Adipocyte (in vitro differentiated cells): ENCODE measurements at regions not wholly inside any gene's neighbourhood (a gene's known extent, or its start where the extent isn't known, plus 50 kb on each side); places are given as distances from the start of the nearest gene placed in this dataset.
"Not testable (repeated sequence)": the region's sequence is repeated elsewhere in the genome, so short reads cannot be mapped to it uniquely, and the experiment has no call there.

Experiments
- DNase-seq: peaks from one replicate; pipeline ENCODE4 v3.0.0-alpha.2; 2015; ENCODE audit warnings: low read depth
- H3K27me3 ChIP-seq: replicated peaks from 2 replicates; pipeline ENCODE4 v1.7.0; 2013; ENCODE audit warnings: mild to moderate bottlenecking, low read length, moderate library complexity; ENCODE audit not compliant: control insufficient read depth, insufficient read depth
- H3K36me3 ChIP-seq: 2 replicates; pipeline ENCODE4 v1.7.0; 2013; ENCODE audit warnings: low read length, mild to moderate bottlenecking, moderate library complexity; ENCODE audit not compliant: control insufficient read depth, insufficient read depth, severe bottlenecking
- H3K4me1 ChIP-seq: 2 replicates; pipeline ENCODE4 v1.7.0; 2013; ENCODE audit warnings: mild to moderate bottlenecking, low read length, moderate library complexity; ENCODE audit not compliant: control insufficient read depth, insufficient read depth
- H3K4me3 ChIP-seq: 2 replicates; pipeline ENCODE4 v1.7.0; 2013; ENCODE audit warnings: mild to moderate bottlenecking, low read length, moderate library complexity
- H3K9ac ChIP-seq: 2 replicates; pipeline ENCODE4 v1.7.0; 2013; ENCODE audit warnings: mild to moderate bottlenecking, low read length, moderate library complexity
- H3K9me3 ChIP-seq: 2 replicates; pipeline ENCODE4 v1.7.0; 2013; ENCODE audit warnings: mild to moderate bottlenecking, low read length, moderate library complexity; ENCODE audit not compliant: control insufficient read depth

DNA sequence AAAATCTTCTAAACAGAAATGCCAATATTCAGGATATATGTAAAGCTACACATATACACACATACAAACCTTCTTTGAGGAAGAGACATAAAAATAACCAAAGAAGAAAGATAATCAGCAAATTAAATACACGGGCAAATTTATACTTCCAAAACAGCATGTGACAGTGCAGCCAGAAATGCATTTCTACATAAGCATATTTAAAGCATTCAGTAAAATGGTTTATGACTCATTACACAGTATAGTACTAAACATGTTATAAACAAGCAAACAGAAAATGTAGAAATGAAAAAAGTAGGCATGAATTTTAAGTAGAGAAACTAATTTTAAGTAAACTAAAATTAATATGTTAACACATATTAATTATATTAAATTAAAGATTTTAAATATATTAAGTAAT lies 1717.2 kb downstream of the OTOL1 start:
- Histone ChIP-seq H3K27me3 (no peaks in the 10 kb centered on the region), H3K4me1 (no peaks in the 10 kb centered on the region)
- no peak for DNase-seq

DNA sequence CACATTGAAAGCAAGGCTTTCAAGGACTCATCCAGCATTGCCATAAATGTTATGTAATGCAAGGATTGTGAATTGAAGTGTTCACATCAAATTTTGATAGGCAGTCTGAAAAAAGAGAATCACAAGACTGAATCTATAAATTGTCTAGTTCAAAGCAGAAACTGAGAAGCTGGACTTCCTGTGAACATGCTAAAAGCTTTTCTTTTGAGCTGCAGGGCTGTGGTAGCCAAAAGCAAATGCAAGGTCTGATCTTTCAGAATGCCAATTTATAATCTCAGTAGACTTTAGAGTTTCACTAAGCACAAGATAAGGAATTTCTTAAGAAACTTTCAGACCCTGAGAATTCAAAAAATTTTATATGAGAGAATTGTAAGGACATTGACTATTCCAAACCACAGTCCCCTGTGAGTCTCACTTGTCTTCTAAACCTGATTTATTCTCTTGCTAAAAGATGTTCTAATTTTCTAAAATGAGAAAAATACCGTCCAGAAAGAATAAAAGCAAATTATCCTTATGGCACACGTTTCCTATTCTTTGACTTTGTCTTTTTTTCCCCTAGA lies 1700.3 kb downstream of the OTOL1 start:
- H3K4me3 ChIP-seq: no peak overlapping the region
- H3K27me3 ChIP-seq: no peaks in the 10 kb centered on the region
- no peaks in the 10 kb centered on the region for H3K36me3 ChIP-seq
- no peak for DNase-seq
- H3K9me3 ChIP-seq: no peaks in the 10 kb centered on the region
- H3K4me1 ChIP-seq: no peaks in the 10 kb centered on the region
- no peak overlapping the region for H3K9ac ChIP-seq

More for the DNA sequence above, 1717.2 kb downstream of the OTOL1 start:
- Histone ChIP-seq H3K9ac (no peak overlapping the region), H3K36me3 (no peaks in the 10 kb centered on the region), H3K9me3 (peaks cover under 1% of the 10 kb centered on the region), H3K4me3 (no peak overlapping the region)

DNA sequence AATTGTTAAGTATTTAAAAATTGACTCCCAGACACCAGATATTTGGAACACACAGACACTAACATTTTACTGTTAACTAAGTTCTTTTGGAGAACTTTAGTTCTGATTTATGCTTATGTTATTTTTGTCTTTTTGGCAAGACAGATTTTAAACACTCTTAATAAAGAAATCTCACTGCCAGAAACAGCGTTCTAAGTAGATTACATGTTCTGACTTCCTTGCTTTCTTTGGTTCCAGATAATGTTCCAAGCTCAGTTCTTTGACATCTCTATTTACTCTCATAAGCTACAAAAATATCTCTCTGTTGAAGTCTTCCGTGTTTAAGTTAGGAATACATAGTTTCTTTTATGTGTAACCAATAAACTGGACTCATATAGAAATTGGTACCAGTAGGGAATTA lies 1699.6 kb downstream of the OTOL1 start:
- no peaks in the 10 kb centered on the region for H3K4me1 ChIP-seq
- H3K4me3 ChIP-seq: no peak overlapping the region
- no peak overlapping the region for H3K9ac ChIP-seq
- no peaks in the 10 kb centered on the region for H3K9me3 ChIP-seq
- DNase-seq: no peak
- H3K27me3 ChIP-seq: no peaks in the 10 kb centered on the region
- H3K36me3 ChIP-seq: no peaks in the 10 kb centered on the region

DNA sequence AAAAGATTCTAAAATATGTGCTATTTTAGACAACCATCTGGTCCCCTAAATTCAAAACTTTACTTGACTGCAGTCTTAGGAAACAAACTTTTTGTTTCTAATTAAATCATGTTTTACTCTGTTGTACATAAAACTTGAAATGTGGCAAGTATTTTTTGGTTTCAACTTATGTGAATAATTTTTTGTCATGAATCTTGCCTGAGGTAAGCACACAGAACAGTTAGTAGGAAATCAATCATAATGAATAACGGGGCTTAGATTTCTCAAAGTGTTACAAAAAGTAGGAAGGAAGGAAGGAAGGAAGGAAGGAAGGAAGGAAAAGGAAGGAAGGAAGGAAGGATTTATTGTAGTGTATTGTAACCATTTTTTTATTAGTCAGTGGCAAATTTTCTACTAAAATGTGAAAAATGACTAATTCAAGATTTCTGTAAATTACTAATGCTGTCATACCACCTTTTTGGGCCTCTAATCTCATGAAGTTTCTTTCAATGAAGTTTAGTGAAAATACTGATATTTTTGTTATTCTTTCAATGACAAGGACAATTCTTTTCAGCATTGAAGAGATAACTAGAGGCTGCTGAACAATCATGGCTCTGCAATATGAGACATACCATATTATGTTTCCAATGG lies 1689.2 kb downstream of the OTOL1 start:
- DNase-seq: no peak
- Histone ChIP-seq H3K9ac (no peak overlapping the region), H3K4me1 (no peaks in the 10 kb centered on the region), H3K9me3 (no peaks in the 10 kb centered on the region), H3K36me3 (no peaks in the 10 kb centered on the region), H3K4me3 (no peak overlapping the region), H3K27me3 (no peaks in the 10 kb centered on the region)

DNA sequence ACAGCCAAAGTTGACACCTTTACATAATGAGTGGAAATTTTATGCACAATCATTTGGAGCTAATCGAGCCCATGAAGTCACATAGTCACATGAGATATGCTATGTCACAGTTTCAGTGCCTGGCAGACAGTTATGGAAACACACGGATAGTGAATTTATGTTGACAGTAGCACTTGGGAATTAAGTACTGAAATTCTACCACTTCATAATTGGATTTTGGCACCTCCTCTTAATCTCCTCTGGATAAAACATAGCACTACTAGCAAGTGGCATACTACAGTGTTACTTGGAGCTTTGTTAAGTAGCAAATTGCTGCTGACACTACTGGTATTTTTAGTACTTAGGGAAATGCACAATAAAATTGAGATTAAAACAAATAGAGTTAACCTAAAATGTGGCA lies 1679.4 kb downstream of the OTOL1 start:
- no peak overlapping the region for H3K9ac ChIP-seq
- DNase-seq: no peak
- H3K4me1 ChIP-seq: no peaks in the 10 kb centered on the region

GRCh38 chr3:163172513-163172912 lies 1675.9 kb downstream of the OTOL1 start:
- not testable (repeated sequence) for H3K4me3 ChIP-seq, H3K36me3 ChIP-seq, H3K9ac ChIP-seq, H3K27me3 ChIP-seq, DNase-seq, H3K4me1 ChIP-seq, H3K9me3 ChIP-seq

More for the DNA sequence above, 1679.4 kb downstream of the OTOL1 start:
- H3K27me3 ChIP-seq: no peaks in the 10 kb centered on the region
- no peaks in the 10 kb centered on the region for H3K9me3 ChIP-seq
- H3K36me3 ChIP-seq: no peaks in the 10 kb centered on the region
- no peak overlapping the region for H3K4me3 ChIP-seq

DNA sequence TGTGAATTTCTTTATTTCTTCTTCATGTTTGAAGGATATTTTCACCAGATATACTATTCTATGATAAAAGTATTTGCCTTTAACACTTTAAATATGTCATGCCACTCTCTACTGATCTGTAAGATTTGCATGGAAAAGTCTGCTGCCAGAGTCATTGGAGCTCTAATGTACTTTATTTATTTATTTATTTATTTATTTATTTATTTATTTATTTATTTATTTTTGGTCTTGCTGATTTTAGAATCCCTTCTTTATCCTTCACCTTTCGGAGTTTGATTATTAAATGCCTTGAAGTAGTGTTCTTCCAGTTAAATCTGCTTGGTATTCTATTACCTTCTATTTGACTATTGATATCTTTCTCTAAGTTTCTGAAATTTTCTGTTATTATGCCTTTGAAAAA lies 1669.6 kb downstream of the OTOL1 start:
- no peaks in the 10 kb centered on the region for H3K27me3 ChIP-seq
- H3K36me3 ChIP-seq: no peaks in the 10 kb centered on the region
- H3K9me3 ChIP-seq: peaks cover 4% of the 10 kb centered on the region
- H3K4me3 ChIP-seq: no peak overlapping the region
- DNase-seq: no peak
- H3K4me1 ChIP-seq: no peaks in the 10 kb centered on the region
- H3K9ac ChIP-seq: no peak overlapping the region

- H3K4me1 ChIP-seq: no peaks in the 10 kb centered on the region
- H3K4me3 ChIP-seq: no peak overlapping the region
- no peak overlapping the region for H3K9ac ChIP-seq
- H3K36me3 ChIP-seq: no peaks in the 10 kb centered on the region
- H3K27me3 ChIP-seq: no peaks in the 10 kb centered on the region
- DNase-seq: no peak
- no peaks in the 10 kb centered on the region for H3K9me3 ChIP-seq
Observed at GRCh38 chr3:163159306-163159705, 1662.7 kb downstream of the OTOL1 start.

- H3K36me3 ChIP-seq: no peaks in the 10 kb centered on the region
- no peak overlapping the region for H3K9ac ChIP-seq
- no peak overlapping the region for H3K4me3 ChIP-seq
- H3K9me3 ChIP-seq: no peaks in the 10 kb centered on the region
- no peaks in the 10 kb centered on the region for H3K4me1 ChIP-seq
- H3K27me3 ChIP-seq: no peaks in the 10 kb centered on the region
- no peak for DNase-seq
Observed at GRCh38 chr3:163139600-163139999, 1643.0 kb downstream of the OTOL1 start.

DNA sequence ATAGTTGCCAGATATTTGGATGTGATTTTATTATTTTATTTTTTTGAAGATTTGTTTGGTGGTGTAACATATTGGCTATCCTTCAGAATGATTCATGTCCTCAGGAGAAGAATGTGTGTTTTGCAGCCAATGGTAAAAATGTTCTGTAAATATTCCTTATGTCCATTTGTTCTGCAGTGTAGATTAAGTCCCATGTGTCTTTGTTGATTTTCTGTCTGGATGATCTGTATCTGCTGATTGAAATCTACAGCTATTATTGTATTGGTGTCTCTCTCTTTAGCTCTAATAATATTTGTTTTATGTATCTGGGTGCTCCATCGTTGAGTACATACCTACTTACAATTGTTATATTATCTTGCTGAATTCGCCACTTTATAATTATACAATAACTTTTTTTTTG lies 1641.7 kb downstream of the OTOL1 start:
- no peaks in the 10 kb centered on the region for H3K27me3 ChIP-seq
- H3K9ac ChIP-seq: no peak overlapping the region
- no peak overlapping the region for H3K4me3 ChIP-seq
- H3K9me3 ChIP-seq: no peaks in the 10 kb centered on the region
- no peak for DNase-seq
- no peaks in the 10 kb centered on the region for H3K36me3 ChIP-seq
- H3K4me1 ChIP-seq: no peaks in the 10 kb centered on the region

DNA sequence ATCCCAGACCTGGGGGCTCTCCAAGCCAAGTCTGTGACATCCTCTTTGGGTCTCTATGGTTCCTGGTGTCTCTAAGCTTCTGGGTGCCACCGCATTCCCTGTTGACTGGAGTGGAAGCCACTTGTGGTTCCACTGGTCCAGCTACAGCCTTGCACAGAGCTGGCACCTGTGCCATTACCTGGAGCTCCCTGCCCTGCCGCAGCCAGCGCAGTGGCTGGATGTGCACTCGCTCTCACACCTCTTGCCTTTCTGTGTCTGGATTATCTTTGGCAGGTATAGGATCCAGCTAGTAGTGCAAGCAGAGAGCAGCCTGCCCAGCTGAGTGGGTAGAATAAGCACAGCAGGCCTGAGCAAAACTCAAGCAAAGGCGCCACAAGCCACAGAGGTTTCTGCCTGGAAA lies 1635.5 kb downstream of the OTOL1 start:
- Histone ChIP-seq H3K4me3 (no peak overlapping the region), H3K9ac (no peak overlapping the region), H3K27me3 (no peaks in the 10 kb centered on the region), H3K9me3 (peaks cover 18% of the 10 kb centered on the region), H3K36me3 (no peaks in the 10 kb centered on the region), H3K4me1 (no peaks in the 10 kb centered on the region)
- no peak for DNase-seq

GRCh38 chr3:163129287-163129686 lies 1632.7 kb downstream of the OTOL1 start:
- Histone ChIP-seq H3K36me3 (no peaks in the 10 kb centered on the region), H3K4me1 (no peaks in the 10 kb centered on the region), H3K4me3 (no peak overlapping the region), H3K9ac (no peak overlapping the region), H3K9me3 (peaks cover 25% of the 10 kb centered on the region), H3K27me3 (no peaks in the 10 kb centered on the region)
- DNase-seq: no peak
